Amniotic epithelial cell (primary cell): ENCODE measurements at regions not wholly inside any gene's neighbourhood (a gene's known extent, or its start where the extent isn't known, plus 50 kb on each side); places are given as distances from the start of the nearest gene placed in this dataset.

Experiments used
- DNase-seq: peaks from one replicate; pipeline ENCODE4 v3.0.0-alpha.2; 2010; ENCODE audit warnings: low read depth

GRCh38 chr5:3047212-3047774 is 295.8 kb upstream of the IRX2 start:
- no peak for DNase-seq

GRCh38 chr5:3043600-3043999 is 292.1 kb upstream of the IRX2 start:
- DNase-seq = no peak

DNA sequence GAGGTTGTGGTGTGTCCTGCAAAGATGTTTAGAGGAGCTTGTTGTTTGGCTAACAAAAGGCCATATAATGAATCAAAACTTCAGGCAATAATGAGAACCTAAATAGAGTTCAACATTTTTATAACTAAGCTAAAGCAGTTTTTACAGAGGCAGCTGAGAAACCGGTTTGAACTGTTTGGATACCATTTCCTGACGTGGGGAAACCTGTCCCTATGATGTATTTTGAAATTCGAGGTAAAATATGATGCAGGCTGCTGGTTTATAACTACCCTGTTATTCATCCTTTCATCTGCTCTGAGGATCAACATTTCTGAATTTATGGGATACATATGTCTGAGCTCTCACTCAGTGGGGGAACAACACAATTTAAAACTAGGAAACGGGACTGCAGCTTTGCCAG is 289.5 kb upstream of the IRX2 start:
- DNase-seq = no peak

DNA sequence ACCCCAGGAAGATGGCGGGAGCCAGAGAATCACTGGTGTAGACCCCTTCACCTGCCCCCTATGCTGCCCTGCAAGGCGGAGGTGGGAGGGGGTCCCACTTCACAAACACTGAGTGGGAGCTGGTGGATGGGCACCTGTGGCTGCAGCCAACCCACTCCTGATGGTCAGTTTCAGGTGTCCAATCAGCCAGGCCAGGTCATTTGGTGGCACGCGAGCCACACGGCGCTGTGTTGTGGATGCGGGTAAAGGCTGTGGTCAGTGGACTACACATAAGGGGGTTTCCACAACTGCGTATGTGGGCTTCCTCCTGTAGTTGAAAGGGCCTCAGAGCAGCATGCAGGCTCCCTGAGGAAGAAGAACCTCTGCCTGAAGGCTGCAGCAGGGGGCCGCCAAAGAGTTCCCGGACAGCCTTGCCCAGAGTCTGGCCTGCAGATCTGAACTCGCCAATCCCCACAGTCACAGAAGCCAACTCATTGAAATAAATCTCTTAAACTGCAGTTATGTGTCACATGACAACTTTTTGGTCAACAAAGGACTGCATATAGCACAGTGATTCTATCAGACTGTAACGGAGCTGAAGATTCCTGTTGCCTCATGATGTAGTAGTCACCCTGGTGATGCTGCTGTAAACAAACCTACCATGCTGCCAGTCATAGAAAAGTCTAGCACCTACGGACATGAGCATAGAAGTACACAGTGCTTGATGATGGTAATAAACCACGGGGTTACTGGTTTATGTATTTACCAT is 284.7 kb upstream of the IRX2 start:
- no peak for DNase-seq

- DNase-seq = no peak
Measured at GRCh38 chr5:3035452-3035851, 284.0 kb upstream of the IRX2 start.

DNA sequence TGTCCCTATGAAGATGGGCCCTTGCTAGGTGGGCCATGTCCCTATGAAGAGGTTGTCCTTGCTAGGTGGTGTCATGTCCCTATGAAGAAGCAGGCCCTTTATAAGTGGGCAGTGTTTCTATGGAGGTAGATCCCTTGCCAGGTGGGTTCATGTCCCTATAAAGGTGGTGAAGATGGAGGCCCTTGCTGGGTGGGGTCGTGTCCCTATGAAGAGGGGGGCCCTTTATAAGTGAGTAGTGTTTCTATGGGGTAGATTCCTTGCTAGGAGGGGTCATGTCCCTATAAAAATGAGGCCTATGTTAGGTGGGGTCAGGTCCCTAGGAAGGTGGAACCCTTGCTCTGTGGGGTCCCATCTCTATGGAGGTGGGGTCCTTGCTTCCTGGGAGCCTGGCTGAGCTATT is 283.4 kb upstream of the IRX2 start:
- DNase-seq = no peak

DNA sequence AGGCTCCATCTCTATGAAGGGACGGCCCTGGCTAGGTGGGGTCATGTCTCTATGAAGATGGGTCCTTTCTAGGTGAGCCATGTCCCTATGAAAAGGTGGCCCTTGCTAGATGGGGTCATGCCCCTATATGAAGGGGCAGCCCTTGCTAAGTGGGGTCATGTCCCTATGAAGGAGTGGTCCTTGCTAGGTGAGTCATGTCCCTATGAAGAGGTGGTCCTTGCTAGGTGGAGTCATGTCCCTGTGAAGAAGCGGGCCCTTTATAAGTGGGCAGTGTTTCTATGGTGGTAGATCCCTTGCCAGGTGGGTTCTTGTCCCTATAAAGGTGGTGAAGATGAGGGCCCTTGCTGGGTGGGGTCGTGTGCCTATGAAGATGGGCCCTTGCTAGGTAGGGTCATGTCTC is 283.0 kb upstream of the IRX2 start:
- no peak for DNase-seq

DNA sequence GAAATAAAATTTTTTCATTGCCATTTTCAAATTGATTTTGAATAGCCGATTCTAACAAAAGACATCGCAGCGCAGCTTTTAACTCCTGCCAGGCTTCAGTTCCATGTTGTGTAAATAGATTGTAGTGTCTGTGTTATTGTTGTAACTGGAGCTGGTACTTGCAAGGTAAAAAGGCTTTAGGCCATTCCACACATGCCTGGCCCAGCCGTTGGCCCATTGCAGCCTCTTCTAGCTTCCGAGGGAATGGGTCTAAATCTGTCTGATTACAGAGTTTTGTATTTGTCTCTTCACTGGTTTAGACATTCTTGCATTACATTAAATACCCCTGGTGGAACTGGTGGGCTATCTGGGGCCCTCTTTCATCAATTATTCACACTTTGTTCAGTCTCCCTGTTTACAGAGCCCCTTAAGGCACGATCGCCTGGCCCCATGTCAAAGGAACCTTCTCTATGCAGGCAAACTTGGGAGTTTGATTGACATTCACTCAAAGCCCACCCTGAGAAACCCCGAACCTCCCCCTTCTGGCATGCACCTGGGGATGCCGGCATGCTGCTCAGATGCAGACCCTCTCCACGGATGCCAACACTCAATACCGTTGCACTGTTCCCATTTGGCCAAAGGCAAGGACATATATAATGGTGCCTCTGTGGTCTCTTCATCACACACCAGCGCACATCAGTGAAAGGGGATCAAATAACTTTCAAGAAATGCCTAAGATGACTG is 281.7 kb upstream of the IRX2 start:
- no peak for DNase-seq

GRCh38 chr5:3032513-3032912 is 281.0 kb upstream of the IRX2 start:
- DNase-seq = no peak

DNA sequence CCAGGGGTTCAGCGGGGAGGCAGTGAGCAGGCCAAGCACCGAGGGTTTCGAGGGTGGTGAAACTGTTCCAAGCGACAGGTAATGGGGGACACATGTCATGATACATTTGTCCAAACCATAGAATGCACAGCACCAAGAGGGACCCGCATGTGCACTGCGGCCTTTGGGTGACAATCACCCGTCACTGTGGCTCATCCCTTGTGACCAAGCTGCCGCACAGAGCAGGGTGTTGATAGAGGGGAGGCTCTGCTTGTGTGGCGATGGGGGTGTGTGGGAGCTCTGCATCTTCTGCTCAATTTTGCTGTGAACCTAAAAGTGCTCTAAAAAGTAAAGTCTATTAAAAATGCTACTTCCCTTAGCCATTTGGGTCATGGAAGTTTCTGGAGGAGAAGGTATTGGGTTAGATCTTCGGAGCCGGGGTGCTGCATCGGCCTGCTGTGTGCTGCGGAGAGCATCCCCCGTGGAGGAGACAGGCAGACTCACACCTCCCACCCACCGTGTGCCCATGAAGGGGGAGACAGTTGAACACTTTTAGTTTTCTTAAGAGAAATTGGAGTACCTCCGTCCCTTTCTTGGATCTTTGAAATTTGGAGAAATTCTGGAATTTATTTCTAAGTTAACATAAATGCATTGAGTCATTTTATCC is 280.4 kb upstream of the IRX2 start:
- DNase-seq = no peak

DNA sequence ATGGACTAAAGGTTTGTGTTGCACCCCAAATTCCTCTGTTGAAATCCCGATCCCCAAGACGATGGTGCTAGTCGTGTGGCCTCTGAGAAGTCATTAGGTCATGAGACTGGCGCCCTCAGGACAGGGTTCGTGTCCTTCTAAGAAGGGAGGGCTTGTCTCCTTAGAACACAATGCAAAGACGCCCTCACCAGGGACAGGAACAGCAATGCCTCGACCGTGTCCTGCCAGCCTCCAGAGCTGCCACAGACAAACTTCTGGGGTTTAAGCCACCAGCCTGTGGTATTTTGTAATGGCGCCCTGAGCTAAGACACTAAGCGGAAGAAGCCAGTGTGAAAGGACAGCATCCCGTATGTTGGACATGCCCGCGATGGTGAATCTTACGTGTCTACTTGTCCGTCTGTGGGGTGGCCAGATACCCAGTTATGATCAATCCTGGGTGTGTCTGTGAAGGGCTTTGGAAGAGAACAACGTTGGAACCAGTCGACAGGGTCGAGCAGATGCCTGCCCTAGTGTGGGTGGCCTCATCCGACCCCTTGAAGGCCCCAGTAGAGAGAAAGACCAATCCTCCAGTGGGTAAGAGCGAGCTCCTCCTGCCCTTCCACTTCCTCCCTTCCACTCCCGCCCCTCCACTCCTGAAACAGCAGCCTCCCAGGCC is 279.2 kb upstream of the IRX2 start:
- DNase-seq = no peak

DNA sequence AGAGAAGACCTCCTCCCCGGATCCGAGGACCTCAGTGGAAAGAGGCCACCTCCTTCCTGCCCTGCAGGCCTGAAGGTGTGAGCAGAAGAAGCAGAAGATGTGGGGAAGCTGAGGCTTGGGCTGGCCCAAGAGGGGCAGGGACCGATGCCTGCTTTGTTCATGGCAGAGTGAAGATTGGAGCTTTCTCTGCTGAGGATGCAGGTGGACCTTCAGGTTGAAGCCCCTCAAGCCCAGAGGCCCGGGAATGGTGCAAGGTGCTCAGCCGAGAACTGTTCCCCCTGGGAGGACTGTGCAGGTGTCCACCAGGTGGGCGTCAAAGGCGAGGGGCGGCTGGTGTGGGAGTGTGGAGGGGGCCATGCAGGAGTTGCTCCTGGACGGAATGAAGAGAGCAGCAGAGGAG is 277.9 kb upstream of the IRX2 start:
- no peak for DNase-seq

GRCh38 chr5:3027866-3028635 is 276.6 kb upstream of the IRX2 start:
- no peak for DNase-seq

DNA sequence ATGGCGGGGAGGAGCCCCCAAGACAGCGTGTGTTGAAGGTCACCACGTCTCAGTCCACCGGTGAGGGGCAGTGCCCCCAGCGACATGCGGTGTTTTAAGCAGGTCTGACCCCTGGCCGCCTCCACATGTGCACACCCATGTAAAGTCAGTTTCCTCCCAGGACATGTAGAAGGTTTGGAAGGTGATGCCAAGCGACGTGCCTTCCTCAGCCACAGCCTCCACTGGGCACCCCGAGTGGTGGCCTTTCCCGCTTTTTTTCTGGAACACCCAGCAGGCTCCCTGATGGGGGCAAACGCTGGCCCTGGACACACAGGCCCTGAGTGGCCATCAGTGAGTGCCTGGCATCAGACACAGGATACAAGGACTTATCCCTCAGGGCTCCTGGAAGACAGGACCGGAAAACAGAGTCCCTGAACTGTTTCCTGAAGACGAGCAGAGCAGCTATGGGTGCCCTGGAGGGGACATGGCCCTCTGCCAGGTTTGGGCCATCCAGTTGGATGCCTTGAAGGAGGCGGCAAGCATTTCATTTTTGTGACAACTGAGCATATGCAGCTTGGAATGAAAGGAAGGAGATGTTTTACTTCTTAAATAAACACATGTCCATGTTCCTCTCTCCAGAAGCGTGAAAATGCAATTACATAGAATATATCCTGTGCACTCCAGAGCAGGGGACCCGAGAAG is 275.8 kb upstream of the IRX2 start:
- DNase-seq = no peak

GRCh38 chr5:3026651-3027050 is 275.2 kb upstream of the IRX2 start:
- DNase-seq = no peak

GRCh38 chr5:3026099-3026498 is 274.6 kb upstream of the IRX2 start:
- DNase-seq = no peak

DNA sequence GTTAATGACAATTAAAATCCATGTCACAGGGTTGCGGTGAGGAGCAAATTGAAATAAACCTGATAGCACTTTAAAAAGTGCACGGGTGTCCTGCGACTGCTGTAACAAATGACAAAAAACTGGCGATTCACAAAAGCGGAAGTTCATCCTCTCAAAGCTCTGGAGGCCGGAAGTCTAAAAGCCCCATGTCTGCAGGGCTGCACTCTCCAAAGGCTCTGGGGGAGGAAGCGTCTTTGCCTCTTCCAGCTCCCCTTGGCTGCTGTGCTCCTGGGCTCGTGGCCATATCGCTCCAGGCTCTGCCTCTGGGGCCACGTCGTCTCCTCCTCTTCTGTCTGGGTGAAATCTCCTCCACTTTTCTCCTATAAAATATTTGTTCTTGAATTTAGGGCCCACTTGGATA is 273.9 kb upstream of the IRX2 start:
- no peak for DNase-seq

DNA sequence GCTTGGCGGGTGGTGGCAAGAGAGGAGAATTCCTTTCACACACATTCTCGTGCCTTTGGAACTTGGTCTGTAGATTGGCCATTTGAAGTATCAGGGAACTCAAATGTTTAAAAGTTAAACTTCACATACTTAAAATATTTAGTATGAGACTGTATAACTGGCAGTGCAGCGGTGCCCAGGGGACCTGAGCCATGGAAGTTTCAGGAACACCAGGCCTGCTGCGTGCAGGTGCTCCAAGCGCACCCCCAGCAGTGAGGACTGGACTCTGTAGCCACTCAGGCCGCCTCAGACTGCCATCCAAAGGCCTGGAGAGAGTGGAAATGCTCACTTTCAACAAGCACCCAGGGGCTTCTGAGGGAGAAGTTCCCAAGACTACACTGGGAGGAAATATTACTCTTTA is 273.5 kb upstream of the IRX2 start:
- no peak for DNase-seq

- no peak for DNase-seq
Measured at GRCh38 chr5:3024554-3024953, 273.1 kb upstream of the IRX2 start.

DNA sequence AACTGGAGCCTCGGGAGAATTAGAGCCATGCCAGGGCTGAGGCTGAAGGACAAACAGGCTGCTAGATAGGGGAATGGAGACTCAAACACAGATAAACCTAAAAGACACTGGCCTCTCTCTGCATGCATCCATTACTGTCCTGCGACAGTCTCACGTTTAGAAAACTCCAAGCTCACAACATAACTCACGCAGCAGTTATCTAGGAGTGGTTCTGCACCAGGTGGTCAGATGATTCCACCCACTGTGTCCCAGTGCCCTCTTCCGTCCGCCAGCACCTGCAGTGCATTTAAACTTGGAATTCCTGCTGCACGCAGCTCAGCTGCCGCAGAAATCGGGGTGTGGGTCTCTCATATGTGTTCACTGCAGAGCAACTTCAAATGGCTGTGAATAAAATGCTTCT is 272.6 kb upstream of the IRX2 start:
- no peak for DNase-seq

GRCh38 chr5:3023656-3024055 is 272.2 kb upstream of the IRX2 start:
- no peak for DNase-seq
